H9 (cell line): ENCODE measurements at regions not wholly inside any gene's neighbourhood (a gene's known extent, or its start where the extent isn't known, plus 50 kb on each side); places are given as distances from the start of the nearest gene placed in this dataset.

Experiments
- DNase-seq: peaks from one replicate; pipeline ENCODE4 v3.0.0-alpha.2; 2017
- H2AFZ ChIP-seq: one replicate; pipeline ENCODE4 v1.6.1; 2013; ENCODE audit warnings: mild to moderate bottlenecking, low read length, control low read depth, moderate library complexity
- H2AK5ac ChIP-seq: 2 replicates; pipeline ENCODE4 v1.6.1; 2013; ENCODE audit warnings: low read length, control low read depth, mixed read lengths; ENCODE audit not compliant: insufficient read length
- H2BK120ac ChIP-seq: one replicate; pipeline ENCODE4 v1.6.1; 2013; ENCODE audit warnings: low read depth, mild to moderate bottlenecking, low read length, control low read depth, inconsistent platforms; ENCODE audit not compliant: poor library complexity, severe bottlenecking
- H2BK12ac ChIP-seq: 2 replicates; pipeline ENCODE4 v1.6.1; 2013; ENCODE audit warnings: low read length, control low read depth, mixed read lengths, low read depth; ENCODE audit not compliant: insufficient read length
- H2BK15ac ChIP-seq: 2 replicates; pipeline ENCODE4 v1.6.1; 2013; ENCODE audit warnings: low read depth, low read length, control low read depth
- H2BK20ac ChIP-seq: one replicate; pipeline ENCODE4 v1.6.1; 2013; ENCODE audit warnings: low read depth, mild to moderate bottlenecking, low read length, control low read depth, inconsistent platforms; ENCODE audit not compliant: poor library complexity, severe bottlenecking
- H2BK5ac ChIP-seq: 2 replicates; pipeline ENCODE4 v1.6.1; 2013; ENCODE audit warnings: low read length, control low read depth, mixed read lengths; ENCODE audit not compliant: insufficient read length
- H3K14ac ChIP-seq: 2 replicates; pipeline ENCODE4 v1.6.1; 2013; ENCODE audit warnings: low read length, control low read depth; ENCODE audit not compliant: insufficient read depth
- H3K18ac ChIP-seq: 2 replicates; pipeline ENCODE4 v1.6.1; 2013; ENCODE audit warnings: low read depth, mild to moderate bottlenecking, mixed read lengths, low read length, control low read depth; ENCODE audit not compliant: insufficient read length
- H3K23ac ChIP-seq: 2 replicates; pipeline ENCODE4 v1.6.1; 2013; ENCODE audit warnings: low read length, control low read depth, mixed read lengths, low read depth; ENCODE audit not compliant: insufficient read length
- H3K23me2 ChIP-seq: 2 replicates; pipeline ENCODE4 v1.6.1; 2013; ENCODE audit warnings: low read depth, mild to moderate bottlenecking, mixed read lengths, low read length, control low read depth; ENCODE audit not compliant: insufficient read length, poor library complexity, severe bottlenecking
- H3K27ac ChIP-seq: 2 replicates; pipeline ENCODE4 v1.5.1; 2013; ENCODE audit warnings: low read length, control low read depth, mixed read lengths, low read depth; ENCODE audit not compliant: insufficient read length
- H3K27me3 ChIP-seq: 2 replicates; pipeline ENCODE4 v1.6.1; 2013; ENCODE audit warnings: low read length, control low read depth, inconsistent platforms; ENCODE audit not compliant: insufficient read depth
- H3K4ac ChIP-seq: 2 replicates; pipeline ENCODE4 v1.6.1; 2013; ENCODE audit warnings: low read depth, mild to moderate bottlenecking, control low read depth, inconsistent platforms, low read length, moderate library complexity
- H3K4me1 ChIP-seq: 2 replicates; pipeline ENCODE4 v1.6.1; 2013; ENCODE audit warnings: low read length, control low read depth, inconsistent platforms; ENCODE audit not compliant: insufficient read depth
- H3K4me2 ChIP-seq: 2 replicates; pipeline ENCODE4 v1.6.1; 2013; ENCODE audit warnings: low read length, control low read depth, mixed read lengths; ENCODE audit not compliant: insufficient read length, insufficient read depth
- H3K56ac ChIP-seq: 2 replicates; pipeline ENCODE4 v1.6.1; 2013; ENCODE audit warnings: low read depth, mild to moderate bottlenecking, mixed read lengths, low read length, control low read depth; ENCODE audit not compliant: insufficient read length
- H3K79me1 ChIP-seq: 2 replicates; pipeline ENCODE4 v1.6.1; 2013; ENCODE audit warnings: low read depth, mild to moderate bottlenecking, moderate library complexity, low read length, control low read depth, inconsistent platforms; ENCODE audit not compliant: insufficient read depth, poor library complexity, severe bottlenecking
- H3K79me2 ChIP-seq: 2 replicates; pipeline ENCODE4 v1.6.1; 2013; ENCODE audit warnings: low read length, control low read depth, inconsistent platforms; ENCODE audit not compliant: insufficient read depth
- H3K9ac ChIP-seq: 2 replicates; pipeline ENCODE4 v1.6.1; 2013; ENCODE audit warnings: low read length, control low read depth, mixed read lengths; ENCODE audit not compliant: insufficient read length; ENCODE audit errors: extremely low read depth
- H3K9me3 ChIP-seq: one replicate; pipeline ENCODE4 v1.6.1; 2013; ENCODE audit warnings: low read depth, low read length, inconsistent platforms; ENCODE audit not compliant: control insufficient read depth
- H3T11ph ChIP-seq: one replicate; pipeline ENCODE4 v1.6.1; 2013; ENCODE audit warnings: mild to moderate bottlenecking, low read length, control low read depth, inconsistent platforms
- H4K20me1 ChIP-seq: one replicate; pipeline ENCODE4 v1.6.1; 2013; ENCODE audit not compliant: control insufficient read depth, insufficient read length, insufficient read depth
- H4K5ac ChIP-seq: 2 replicates; pipeline ENCODE4 v1.6.1; 2013; ENCODE audit warnings: low read depth, mild to moderate bottlenecking, mixed read lengths, low read length, control low read depth; ENCODE audit not compliant: insufficient read length
- H4K8ac ChIP-seq: replicated peaks from 2 replicates; pipeline ENCODE4 v1.6.1; 2013; ENCODE audit warnings: low read length, control low read depth, mixed read lengths, low read depth; ENCODE audit not compliant: insufficient read length
- H4K91ac ChIP-seq: 2 replicates; pipeline ENCODE4 v1.6.1; 2013; ENCODE audit warnings: low read depth, mild to moderate bottlenecking, moderate library complexity, mixed read lengths, low read length, control low read depth; ENCODE audit not compliant: insufficient read length
- H3K27ac Mint-ChIP-seq, 3 experiments: 2 replicates in 2 of 3; 3 replicates in 1 of 3; pipeline ENCODE4 v1.8.0; 2020 to 2021; ENCODE audit warnings: mixed read lengths in 3 of 3, mild to moderate bottlenecking in 1 of 3, moderate library complexity in 1 of 3
- H3K27me3 Mint-ChIP-seq: 2 replicates; pipeline ENCODE4 v1.8.0; 2021; ENCODE audit warnings: low read depth, mild to moderate bottlenecking, moderate library complexity, mixed read lengths
- H3K36me3 Mint-ChIP-seq, 3 experiments: 2 replicates in 2 of 3; 3 replicates in 1 of 3; pipeline ENCODE4 v1.8.0; 2020 to 2021; ENCODE audit warnings: low read depth in 3 of 3, mixed read lengths in 3 of 3; ENCODE audit not compliant: insufficient read depth in 1 of 3
- H3K4me1 Mint-ChIP-seq, 2 experiments: 2 replicates each; pipeline ENCODE4 v1.8.0; 2020; ENCODE audit warnings: mixed read lengths in 2 of 2
- H3K4me3 Mint-ChIP-seq, 2 experiments: 2 replicates in 1 of 2; 3 replicates in 1 of 2; pipeline ENCODE4 v1.8.0; 2020 to 2021; ENCODE audit warnings: mild to moderate bottlenecking in 2 of 2, mixed read lengths in 2 of 2, moderate library complexity in 1 of 2
- H3K9me3 Mint-ChIP-seq, 2 experiments: 2 replicates in 1 of 2; 3 replicates in 1 of 2; pipeline ENCODE4 v1.8.0; 2020; ENCODE audit warnings: mild to moderate bottlenecking in 2 of 2, mixed read lengths in 2 of 2, moderate library complexity in 1 of 2
- CTCF ChIP-seq: fragments of 200-600 bp; sonication (generic); conservative IDR thresholded peaks from 3 replicates; pipeline ENCODE4 v1.8.0; 2021; ENCODE audit warnings: antibody characterized with exemption, mild to moderate bottlenecking
- WGBS: extraction: QIAGEN DNeasy Blood & Tissue Kit; methylation state at CpG from one replicate; pipeline ENCODE4 v1.1.7; 2013; ENCODE audit warnings: missing lambda C conversion rate, low lambda C conversion rate, mixed read lengths; ENCODE audit not compliant: insufficient read length; ENCODE audit errors: extremely low coverage; 5-methylcytosine and 5-hydroxymethylcytosine counted together

GRCh38 chr11:128284634-128285033, 302.7 kb downstream of the ETS1 start:
- Histone ChIP-seq H2BK5ac (no peak overlapping the region), H3T11ph (no peak overlapping the region), H4K91ac (no peak overlapping the region), H3K4ac (no peak overlapping the region), H3K23ac (no peak overlapping the region), H4K8ac (no peak overlapping the region), H3K23me2 (no peaks in the 10 kb centered on the region), H2BK20ac (no peak overlapping the region), H3K4me2 (no peak overlapping the region), H3K56ac (no peak overlapping the region), H3K79me2 (no peaks in the 10 kb centered on the region), H3K79me1 (no peaks in the 10 kb centered on the region), H3K27me3 (no peaks in the 10 kb centered on the region; the same call in 1 of the 2 replicates), H3K4me1 (no peaks in the 10 kb centered on the region), H3K9ac (no peak overlapping the region), H2AFZ (no peak overlapping the region), H2BK15ac (no peak overlapping the region), H4K5ac (no peak overlapping the region), H3K18ac (no peak overlapping the region), H2AK5ac (no peak overlapping the region), H2BK120ac (no peak overlapping the region), H3K14ac (no peak overlapping the region), H4K20me1 (no peaks in the 10 kb centered on the region), H3K9me3 (no peaks in the 10 kb centered on the region), H2BK12ac (no peak overlapping the region), H3K27ac (no peak overlapping the region)
- peaks cover 3 to 8% of the 10 kb centered on the region in 2 experiments; a peak in 2 of 4 replicates for H3K4me1 Mint-ChIP-seq
- DNase-seq: no peak
- no peak overlapping the region for H3K27ac Mint-ChIP-seq
- no peaks in the 10 kb centered on the region; the same call in 1 of the 2 replicates for H3K27me3 Mint-ChIP-seq
- WGBS: no CpG with 5 or more reads among the region's 4 CpGs
- no peaks in the 10 kb centered on the region for H3K36me3 Mint-ChIP-seq
- TF ChIP-seq CTCF: no peak
- no peaks in the 10 kb centered on the region for H3K9me3 Mint-ChIP-seq
- no peak overlapping the region for H3K4me3 Mint-ChIP-seq
